ENCODE measurements at regions not wholly inside any gene's neighbourhood (a gene's known extent, or its start where the extent isn't known, plus 50 kb on each side); places are given as distances from the start of the nearest gene placed in this dataset.
A peak's percentile ranks its signal among the peaks of the same experiment; 100 is the strongest.
"Not testable (repeated sequence)": the region's sequence is repeated elsewhere in the genome, so short reads cannot be mapped to it uniquely, and the experiment has no call there.

GRCh38 chr12:67716817-67717216, 68.3 kb downstream of the DYRK2 start:
- peak; percentile 27 for DNase-seq (ENCODE audit: low spot score)

- DNase-seq (ENCODE audit: low spot score) = not testable (repeated sequence)
Observed at GRCh38 chr12:67719303-67719702, 70.8 kb downstream of the DYRK2 start.

- DNase-seq (ENCODE audit: low spot score) = peak; percentile 74
Observed at GRCh38 chr12:67720351-67720856, 71.9 kb downstream of the DYRK2 start.

GRCh38 chr12:67721248-67721647, 72.7 kb downstream of the DYRK2 start:
- no peak for DNase-seq (ENCODE audit: low spot score)

GRCh38 chr12:67722296-67722695, 73.8 kb downstream of the DYRK2 start:
- no peak for DNase-seq (ENCODE audit: low spot score)

GRCh38 chr12:67726868-67727267, 78.3 kb downstream of the DYRK2 start:
- no peak for DNase-seq (ENCODE audit: low spot score)

- DNase-seq (ENCODE audit: low spot score) = no peak
Observed at GRCh38 chr12:67727702-67728666, 79.4 kb downstream of the DYRK2 start.

GRCh38 chr12:67732857-67733256, 84.3 kb downstream of the DYRK2 start:
- no peak for DNase-seq (ENCODE audit: low spot score)

- DNase-seq (ENCODE audit: low spot score) = no peak
Observed at GRCh38 chr12:67735868-67736267, 87.3 kb downstream of the DYRK2 start.

GRCh38 chr12:67740711-67741110, 92.2 kb downstream of the DYRK2 start:
- no peak for DNase-seq (ENCODE audit: low spot score)

GRCh38 chr12:67741270-67741669, 92.7 kb downstream of the DYRK2 start:
- DNase-seq (ENCODE audit: low spot score) = no peak

- no peak for DNase-seq (ENCODE audit: low spot score)
Observed at GRCh38 chr12:67742461-67742860, 93.9 kb downstream of the DYRK2 start.

- DNase-seq (ENCODE audit: low spot score) = peak; percentile 77
Observed at GRCh38 chr12:67747869-67748742, 99.6 kb downstream of the DYRK2 start.

- no peak for DNase-seq (ENCODE audit: low spot score)
Observed at GRCh38 chr12:67748743-67749040, 100.1 kb downstream of the DYRK2 start.

GRCh38 chr12:67750513-67751183, 102.1 kb downstream of the DYRK2 start:
- no peak for DNase-seq (ENCODE audit: low spot score)

GRCh38 chr12:67751381-67751928, 102.9 kb downstream of the DYRK2 start:
- no peak for DNase-seq (ENCODE audit: low spot score)

GRCh38 chr12:67752226-67752732, 103.7 kb downstream of the DYRK2 start:
- peak; percentile 43 for DNase-seq (ENCODE audit: low spot score)

GRCh38 chr12:67754933-67755697, 106.6 kb downstream of the DYRK2 start:
- no peak for DNase-seq (ENCODE audit: low spot score)

- no peak for DNase-seq (ENCODE audit: low spot score)
Observed at GRCh38 chr12:67757651-67758050, 109.1 kb downstream of the DYRK2 start.

- DNase-seq (ENCODE audit: low spot score) = no peak
Observed at GRCh38 chr12:67758119-67758518, 109.6 kb downstream of the DYRK2 start.

GRCh38 chr12:67758521-67758920, 110.0 kb downstream of the DYRK2 start:
- DNase-seq (ENCODE audit: low spot score) = no peak

All from A172 (cell line).